ENCODE measurements at regions not wholly inside any gene's neighbourhood (a gene's known extent, or its start where the extent isn't known, plus 50 kb on each side); places are given as distances from the start of the nearest gene placed in this dataset.

DNA sequence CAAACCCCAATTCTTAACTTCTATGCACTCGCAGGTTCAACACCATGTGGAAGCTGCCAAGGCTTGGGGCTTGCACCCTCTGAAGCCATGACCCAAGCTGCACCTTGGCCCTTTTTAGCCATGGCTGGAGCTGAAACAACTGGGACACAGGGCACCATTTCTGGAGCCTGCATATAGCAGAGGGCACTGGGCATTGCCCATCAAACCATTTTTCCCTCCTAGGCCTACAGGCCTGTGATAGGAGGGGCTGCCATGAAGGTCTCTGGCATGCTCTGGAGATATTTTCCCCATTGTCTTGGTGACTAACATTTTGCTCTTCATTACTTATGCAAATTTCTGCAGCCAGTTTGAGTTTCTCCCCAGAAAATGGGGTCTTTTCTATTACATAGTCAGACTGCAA lies 484.7 kb downstream of the EPHA7 start:
- DNase-seq: no peak

DNA sequence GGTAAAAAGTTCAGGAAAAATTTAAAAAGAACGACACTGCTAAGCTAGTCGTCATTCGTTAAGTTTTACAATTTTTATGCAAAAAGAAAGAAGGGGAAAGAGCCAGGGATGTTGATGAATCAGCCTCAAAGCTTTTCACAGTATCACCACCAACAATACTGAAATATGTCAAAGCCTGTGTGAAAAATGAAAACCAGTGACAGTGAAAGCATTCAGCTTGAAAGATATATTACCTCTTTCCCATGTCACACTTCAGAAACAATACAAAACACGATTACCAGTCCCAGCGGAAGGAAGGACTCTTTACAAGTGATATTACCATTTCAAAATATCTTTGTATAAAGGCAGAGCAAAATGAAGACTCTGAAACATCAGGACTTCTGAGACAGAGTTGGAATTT lies 489.2 kb downstream of the EPHA7 start:
- DNase-seq: no peak

DNA sequence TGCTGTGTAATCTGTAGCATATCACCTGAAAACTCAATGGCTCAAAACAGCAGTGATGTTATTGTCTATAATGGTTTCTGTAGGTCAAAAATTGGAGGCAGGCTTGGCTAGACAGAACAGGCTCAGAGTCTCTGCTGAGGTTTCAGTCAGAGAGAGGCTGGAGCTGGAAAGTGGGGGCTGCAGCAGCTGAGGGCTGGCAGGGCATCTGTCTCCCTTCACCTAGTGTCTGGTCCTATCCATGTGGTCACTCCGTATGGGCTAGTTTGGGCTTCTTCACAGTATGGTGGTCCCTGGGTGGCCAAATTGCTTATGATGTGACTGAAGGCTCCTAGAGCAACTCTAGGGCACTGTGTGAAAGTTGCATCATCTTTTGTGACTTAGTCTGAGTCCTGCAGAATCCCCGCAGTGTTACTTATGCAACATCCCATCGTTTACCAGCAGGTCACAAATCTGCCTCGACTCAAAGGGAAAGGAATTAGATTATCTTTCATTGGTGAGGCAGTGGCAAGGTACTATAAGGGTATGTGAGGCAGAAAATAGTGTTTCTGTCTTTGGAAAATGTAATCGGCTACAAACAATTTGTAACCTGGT lies 497.0 kb downstream of the EPHA7 start:
- no peak for DNase-seq

DNA sequence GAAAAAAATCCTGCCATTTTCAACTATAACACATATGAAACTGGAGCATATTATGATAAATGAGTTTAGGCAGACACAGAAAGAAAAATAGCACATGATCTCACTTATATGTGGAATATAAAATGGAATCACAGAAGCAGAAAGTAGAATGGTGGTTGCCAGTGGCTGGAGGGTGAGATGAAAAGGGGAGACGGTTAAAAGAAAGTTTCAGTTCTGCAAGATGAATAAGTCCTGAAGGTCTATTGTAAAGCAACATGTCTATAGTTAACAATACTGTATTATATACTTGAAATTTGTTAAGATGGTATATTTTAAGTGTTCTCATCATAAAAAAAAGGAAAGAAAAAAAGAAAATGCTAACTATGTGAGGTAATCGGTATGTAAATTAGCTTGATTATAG lies 503.9 kb downstream of the EPHA7 start:
- no peak for DNase-seq

DNA sequence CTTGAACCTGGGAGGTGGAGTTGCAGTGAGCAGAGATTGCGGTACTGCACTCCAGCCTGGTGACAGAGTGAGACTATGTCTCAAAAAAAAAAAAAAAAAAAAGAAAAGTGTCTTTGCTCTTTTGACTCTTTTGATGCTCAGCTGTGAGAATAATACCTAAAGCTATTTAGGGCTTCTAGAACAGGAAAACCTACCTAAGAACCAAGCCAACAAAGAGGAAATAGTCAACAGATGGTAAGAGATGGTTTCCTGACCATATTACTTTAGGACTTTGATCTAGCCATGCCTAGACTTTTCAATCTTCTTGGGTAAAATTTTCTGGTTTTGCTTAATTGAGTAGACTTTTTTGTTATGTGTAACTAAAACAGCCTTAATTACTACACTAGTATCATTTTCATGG lies 508.1 kb downstream of the EPHA7 start:
- no peak for DNase-seq

DNA sequence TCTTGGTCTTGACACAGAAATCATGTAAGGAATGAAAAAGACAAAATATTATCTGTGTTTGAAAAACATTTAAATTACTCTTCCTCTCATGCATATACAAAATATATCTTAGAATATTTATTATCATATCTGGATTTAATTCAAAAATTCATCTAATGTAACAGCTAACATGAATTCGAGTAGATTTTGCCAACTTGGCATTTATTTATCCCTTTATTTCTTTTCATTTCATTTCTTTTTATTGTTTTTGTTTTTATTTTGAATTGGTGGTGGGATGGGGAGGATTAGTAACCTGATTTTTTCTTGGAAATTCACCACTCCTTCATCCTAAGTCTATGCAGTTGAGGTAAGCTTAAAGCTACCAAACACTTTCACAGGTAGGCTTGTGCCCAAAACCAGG lies 508.7 kb downstream of the EPHA7 start:
- no peak for DNase-seq

DNA sequence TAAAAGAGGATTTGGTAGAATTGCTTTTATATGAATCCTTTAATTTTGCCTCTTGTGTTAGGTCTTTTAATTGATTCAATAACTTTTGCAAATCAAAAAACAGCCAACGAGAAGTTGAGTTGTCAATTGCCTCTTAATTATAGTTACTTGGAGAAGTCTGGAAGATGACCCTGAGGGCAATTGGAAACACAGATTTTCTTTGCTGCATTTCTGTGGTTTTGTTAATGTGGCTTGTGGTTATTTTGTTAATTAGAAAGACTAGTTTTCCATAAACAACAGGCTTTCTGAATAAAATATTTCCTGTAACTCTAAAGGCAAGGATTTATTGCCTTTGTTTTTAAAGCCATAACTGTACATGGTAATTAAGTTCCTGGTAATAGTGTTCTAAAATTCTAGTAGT lies 513.0 kb downstream of the EPHA7 start:
- DNase-seq: no peak

DNA sequence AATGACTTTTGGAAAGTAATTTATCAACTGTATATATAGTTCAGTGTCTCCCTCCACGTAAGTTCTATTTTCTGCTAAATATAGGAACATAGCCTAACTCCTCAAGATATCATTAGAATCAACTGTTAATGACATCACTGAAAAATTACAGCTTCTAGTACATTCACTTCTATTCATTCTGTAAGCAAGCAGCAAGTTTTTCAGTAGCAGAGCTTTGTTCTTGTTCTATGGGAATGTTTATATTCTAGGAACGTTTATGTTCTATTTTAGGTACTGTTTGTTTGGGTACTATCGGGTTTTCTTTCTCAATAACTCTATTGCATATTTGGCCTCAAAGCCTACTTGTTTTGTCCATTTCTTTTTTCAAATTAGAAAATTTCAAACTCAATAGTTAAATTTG lies 525.6 kb downstream of the EPHA7 start:
- no peak for DNase-seq

DNA sequence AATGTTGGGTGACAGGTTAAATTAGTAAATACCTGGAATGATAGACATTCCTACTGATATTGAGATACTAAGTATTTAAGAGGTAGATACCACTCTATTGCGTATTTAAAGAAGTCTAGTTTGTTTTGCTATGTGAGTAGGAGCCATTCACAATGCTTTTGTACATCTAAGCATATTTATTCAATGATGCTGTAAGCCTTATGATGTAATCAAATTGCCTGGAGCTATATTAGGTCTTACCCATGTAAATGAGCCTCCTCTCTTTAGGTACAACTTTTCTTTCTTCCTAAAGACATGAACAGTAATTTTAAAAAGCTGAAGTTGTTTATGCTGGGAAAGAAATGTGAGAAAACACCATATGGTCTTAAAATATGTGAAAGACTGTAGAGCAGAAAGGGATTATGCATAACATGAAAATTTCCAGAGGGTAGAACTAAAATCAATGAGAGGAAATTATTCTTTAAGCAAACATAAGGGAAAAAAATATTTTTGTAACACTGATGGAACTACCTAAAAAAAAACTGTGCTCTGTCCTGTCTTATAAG lies 526.7 kb downstream of the EPHA7 start:
- DNase-seq: no peak

DNA sequence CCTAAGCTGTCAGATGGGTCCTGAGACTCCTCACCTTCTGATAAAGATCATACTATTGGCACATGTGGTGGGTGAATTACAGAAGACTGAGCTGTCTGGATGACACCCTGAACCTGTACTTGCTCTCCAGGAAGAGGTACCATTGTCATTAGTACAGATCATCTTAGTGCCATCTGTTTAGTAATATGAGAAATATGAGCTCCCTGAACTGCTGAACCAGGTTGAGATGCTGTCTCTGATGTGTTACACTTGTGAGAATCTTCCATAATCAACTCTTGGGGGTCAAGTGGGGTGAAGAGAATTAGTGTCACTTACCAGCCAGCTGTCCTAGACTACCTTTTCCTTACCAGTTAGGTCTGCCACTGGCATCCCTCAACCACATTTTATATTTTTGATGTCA lies 531.0 kb downstream of the EPHA7 start:
- DNase-seq: no peak

DNA sequence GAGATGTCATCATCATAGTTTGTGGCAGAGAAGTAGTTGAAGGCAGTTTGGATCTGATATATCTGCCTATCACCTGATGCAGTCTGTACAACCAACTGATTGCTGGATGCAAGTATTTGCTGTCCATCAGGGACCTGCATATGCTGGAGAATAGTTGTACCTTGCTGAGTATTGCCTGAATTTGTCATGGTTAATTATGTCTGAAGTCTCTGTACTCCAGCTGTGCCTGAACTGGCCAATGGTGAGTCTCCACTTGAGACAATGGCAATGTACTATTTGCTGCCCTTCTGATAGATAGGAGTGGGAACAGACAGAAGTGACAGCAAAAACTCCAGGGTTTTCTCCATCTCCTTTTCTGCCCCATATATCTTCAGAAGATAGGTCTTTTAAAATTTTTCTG lies 531.5 kb downstream of the EPHA7 start:
- no peak for DNase-seq

DNA sequence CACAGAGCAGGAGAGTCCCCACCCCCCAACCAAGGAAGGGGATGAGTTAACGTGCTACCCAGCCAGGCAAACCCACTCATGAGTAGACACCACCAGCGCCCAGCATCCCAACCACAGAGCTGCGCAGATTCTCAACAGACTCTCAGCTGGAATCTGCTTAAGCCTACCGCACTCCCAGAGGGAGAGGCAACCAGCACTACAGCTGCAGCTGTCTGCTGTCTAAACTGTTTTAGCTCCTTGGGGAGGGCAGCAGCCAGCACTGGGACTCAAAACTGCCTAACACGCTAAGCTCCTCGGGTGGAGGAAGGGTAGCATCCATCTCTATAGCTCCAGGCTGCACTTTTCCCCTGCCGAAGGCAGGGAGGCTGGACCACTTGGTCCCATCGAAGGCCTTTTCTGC lies 539.8 kb downstream of the EPHA7 start:
- no peak for DNase-seq

DNA sequence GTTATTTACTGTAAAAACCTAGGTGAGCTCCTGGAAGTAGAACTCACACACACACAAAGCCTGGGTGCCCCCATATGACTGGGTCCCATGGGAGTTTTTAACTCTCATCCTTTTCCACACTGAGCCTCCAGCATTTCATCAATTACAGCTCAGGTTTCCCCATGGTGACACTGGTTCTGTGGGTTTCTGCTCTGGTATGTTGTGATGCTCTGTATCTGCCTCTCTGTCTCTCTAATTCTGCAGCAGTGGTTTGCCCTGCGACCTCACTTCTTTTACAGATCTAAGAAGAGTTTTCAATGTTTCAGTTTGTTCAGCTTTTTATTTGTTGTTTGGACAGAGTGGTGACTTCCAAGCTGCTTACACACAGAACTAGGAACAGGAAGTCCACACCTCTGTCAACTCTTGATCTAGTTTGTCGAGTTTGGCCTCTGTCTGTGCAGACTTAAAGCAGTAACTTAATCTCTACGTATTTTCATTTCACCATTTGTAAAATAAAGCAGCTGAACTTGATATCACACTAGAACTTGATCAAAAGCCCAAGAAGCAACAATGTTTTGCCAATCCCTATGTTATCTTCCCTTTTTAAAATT lies 554.3 kb downstream of the EPHA7 start:
- DNase-seq: no peak

DNA sequence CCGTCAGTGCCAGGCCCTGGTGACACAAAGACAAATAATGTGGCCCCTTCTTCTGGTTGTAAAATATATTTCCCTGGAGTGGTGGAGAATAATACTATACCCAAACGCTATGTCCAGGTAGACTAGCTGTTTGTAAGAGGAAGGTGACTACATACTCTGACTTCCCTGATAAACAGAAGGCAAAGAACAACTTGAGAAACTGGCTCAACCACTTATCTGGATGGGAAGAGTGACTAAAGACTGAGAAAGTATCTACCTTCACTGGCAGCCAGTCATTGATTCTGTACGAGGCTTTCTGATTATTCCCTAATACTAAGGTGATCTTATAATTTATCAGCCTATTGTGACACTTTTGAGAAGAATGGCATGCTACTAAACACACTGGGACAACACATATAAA lies 569.7 kb downstream of the EPHA7 start:
- DNase-seq: no peak

DNA sequence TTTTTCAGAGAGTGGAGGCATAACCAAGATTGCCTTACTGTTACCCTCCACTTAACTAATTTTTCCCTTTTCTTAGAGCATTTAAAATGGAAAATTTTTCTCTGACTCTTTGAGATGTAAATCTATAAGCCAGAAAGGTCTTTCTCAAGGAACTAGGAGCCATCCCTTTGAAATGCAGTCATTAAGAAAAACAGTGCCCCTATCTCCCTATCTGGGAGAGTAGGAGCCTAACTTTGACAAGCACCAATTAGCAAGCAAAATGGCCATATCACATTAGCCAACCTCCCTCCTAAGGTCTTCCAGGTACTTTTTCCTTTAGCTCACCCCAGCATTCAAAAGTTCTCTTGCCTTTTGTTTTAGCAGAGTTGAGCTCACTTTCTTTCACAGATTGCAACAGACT lies 570.5 kb downstream of the EPHA7 start:
- DNase-seq: no peak

DNA sequence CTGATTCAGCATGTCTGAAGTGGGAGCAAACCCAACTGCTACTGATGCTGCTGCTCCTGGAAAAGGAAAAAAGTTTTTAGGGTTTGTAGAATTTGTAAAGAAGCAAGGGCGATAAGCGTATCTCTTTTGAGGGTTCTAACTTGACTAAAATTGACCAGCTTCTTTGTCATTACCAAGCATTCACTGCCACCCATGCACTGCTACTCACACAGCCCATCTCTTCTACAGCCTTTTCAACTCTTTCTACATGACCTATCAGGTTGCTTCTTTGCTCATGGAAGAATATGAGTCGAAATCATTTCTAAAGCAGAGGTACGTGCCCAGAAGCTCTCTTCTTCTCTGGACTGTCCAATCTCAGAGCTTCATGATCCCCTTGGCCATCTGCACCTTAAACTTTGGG lies 570.9 kb downstream of the EPHA7 start:
- DNase-seq: no peak

DNA sequence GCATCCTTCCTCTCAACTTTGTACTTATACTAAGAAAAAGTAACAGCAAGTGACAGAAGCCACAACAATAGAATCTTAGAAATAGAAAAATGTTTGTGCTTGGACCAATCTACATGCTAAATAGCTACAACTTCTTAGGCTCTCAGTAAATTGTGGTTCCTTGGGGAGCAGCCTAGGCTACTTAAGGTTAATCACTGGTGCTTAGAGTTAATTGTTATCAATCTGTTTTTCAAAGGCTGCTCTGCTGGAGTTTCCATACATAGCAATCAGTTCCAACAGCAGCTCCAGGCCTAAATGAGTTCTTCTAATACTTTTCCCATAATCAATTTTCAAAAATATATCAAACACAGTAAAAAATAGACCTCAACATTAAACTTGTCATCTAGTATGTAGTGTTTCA lies 571.4 kb downstream of the EPHA7 start:
- no peak for DNase-seq

DNA sequence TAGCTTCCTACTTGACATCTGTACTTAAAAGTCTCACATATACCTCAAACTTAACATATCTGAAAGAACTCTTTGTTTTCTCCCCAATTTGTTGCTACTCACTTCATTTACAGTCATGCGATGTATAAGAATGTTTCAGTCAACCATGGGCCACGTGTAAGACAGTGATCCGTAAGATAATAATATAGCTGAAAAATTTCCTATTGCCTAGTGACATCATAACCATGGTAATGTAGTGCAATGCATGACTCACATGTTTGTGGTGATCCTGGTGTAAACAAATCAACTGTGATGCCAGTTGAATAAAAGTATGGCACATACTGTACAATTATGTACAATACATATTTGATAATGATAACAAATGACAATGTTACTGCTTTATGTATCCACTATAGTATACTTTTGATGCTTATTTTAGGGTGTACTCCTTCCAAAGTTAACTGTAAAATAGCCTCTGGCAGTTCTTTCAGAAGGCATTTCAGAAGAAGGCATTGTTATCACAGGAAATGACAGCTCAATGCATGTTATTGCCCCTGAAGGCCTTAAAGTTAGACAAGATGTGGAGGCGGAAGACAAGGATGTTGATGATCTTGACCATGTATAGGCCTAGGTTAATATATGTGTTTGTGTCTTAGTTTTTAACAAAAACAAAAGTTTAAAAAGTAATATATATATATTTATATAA lies 579.0 kb downstream of the EPHA7 start:
- no peak for DNase-seq

DNA sequence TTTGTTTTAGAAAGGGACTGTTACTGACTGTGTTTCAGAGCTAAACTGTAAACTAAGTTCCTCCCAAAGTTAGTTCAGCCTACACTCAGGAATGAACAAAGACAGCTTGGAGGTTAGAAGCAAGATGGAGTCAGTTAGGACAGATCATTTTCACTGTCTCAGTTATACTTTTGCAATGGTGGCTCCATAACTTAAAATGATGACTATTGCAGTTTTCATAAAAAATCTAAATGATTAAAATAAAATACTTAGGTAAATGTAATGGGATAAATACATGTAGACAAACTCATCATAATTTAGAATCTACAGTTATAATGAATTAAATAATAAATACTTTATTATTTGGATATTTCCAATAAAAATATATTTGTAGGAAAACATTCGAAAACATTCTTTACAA lies 590.6 kb downstream of the EPHA7 start:
- no peak for DNase-seq

DNA sequence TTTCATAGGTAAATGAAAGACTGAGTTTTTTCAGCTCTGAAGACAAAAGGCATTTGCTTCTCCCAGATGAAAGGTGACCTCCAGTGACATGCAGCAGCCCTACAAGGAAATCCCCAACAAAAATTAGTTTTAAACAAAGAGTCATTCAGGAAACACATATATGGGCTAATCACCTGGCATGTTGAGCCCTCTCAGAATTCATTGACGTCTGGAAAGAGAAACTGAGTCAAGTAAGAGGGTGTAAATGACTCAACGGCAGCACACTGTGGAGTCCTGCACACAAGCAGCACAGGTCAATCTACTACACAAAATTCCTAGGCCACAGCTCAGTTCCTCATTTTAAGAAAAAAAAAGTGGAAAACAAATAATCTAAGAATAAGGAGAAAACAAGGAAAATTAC lies 592.3 kb downstream of the EPHA7 start:
- no peak for DNase-seq

DNA sequence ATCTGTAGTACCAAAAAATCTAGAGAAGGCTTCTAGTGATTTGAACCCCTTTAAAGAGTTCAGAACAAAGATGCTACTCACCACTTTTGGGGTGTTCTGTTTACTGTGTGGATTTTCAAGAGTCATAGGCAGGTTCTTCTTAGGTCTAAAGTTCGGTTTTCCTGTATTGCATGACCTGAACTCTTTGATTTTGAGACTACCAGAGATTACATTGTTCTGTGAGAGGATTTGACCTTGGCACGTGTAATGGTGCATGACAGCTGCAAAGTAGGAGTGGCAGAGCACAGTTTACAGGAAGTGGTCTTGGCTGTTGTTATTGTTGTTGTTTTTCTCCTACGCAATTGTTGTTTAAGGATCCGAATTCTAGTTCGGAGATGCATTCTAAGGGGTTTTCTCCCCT lies 592.7 kb downstream of the EPHA7 start:
- DNase-seq: no peak

DNA sequence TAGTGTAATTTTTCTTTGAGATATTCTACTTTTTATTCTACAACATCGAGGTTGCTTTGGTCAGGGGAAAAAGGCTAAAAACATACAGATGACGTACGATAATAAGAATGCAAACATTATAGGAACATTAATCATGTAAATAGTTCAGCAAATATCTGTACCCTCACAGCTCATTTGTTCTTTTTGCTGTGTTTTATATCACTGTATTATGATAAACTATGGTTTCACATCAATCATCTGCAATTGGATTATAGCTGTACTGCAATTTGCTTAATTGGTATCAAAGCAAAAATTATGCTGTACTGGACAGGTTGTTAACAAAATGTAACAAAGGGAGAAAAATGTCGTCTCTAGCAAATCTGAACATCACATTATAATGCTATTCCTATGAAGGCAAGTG lies 597.1 kb downstream of the EPHA7 start:
- no peak for DNase-seq

DNA sequence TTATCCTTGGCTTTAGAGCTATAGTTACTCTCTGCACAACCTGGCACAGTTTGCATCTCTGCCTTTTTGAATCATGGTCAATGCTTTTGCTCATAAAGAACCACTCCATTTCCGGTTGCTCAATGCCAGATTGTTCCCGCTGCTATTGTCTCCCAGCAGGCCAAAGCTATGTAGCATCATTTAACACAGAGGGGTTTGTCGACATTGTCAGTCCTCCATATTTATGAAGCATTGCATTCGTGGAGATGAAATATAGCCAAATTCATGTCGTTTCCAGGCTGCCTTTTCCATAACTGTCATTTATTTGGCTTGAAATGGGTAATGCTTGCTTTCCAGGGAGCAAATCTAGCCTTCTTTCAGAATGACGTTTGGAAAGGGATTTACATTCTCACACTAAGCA lies 598.8 kb downstream of the EPHA7 start:
- DNase-seq: no peak

DNA sequence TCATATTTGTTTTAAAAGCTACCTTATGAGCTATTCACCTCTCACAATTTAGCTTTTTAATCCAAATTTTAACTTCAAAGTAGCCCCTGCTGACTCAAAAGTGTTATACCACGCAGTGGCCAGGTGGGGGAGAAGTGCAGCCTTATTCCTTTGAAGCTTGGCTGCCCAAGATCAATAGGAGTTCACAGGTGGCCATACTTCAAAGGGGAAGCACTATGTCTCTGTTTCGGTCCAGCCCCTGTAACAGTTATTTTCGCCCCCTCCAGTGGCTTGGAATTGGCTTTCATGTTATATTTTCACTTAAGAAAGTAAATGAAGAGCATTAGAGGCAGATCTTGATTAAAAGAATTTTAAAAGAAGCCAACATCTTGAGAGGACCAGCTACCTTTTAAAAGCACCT lies 608.4 kb downstream of the EPHA7 start:
- DNase-seq: no peak

DNA sequence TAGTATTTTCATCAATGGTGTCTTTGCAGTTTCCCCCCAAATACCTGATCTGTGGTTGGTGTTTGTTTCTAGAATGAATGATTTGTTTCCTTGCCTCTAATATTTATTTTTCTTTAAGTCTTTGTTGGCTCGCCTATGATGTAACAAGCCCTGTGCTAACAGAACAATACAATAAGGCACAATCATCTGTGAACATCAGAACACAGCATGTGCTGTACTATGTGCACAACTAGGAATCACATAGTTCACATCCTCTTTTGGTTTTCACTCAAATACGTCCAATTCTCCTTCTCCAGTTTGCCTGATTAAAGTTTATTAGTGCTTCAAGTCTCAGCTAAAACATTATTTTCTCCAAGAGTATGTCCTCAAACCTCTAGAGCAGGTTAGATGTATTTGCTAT lies 613.1 kb downstream of the EPHA7 start:
- no peak for DNase-seq
